ENCODE measurements at regions not wholly inside any gene's neighbourhood (a gene's known extent, or its start where the extent isn't known, plus 50 kb on each side); places are given as distances from the start of the nearest gene placed in this dataset.

DNA sequence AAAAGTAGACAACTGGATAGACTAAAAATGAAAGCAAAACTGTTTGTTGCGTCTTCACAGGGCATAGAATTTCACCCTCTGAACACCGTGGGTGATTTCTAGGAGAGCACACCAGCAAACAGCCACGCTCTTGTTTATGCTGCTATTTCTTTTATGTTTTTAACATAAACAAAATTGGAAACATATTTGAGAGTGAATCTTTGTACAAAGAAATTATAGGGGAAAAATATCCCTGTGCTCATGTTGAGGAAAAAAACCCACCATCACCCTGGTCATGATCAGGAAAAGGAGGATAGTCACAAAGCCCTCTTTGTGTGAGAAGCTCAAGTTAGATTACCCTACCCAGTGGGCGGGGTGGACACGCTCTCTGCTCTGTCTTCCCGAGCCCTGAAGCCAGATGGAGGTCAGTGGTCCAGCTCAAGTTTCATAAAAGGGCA, 313.3 kb downstream of the SATB1 start:
- no peak for TF ChIP-seq CTCF (IDR thresholded peaks at IDR 0.05; ENCODE audit: insufficient read depth, low read depth, low read length)
- no peak for TF ChIP-seq EZH2 (IDR thresholded peaks at IDR 0.05; ENCODE audit: insufficient read depth, low read length)

Measured in astrocyte (in vitro differentiated cells and primary cell).